ENCODE measurements at regions not wholly inside any gene's neighbourhood (a gene's known extent, or its start where the extent isn't known, plus 50 kb on each side); places are given as distances from the start of the nearest gene placed in this dataset.

- TF ChIP-seq CTCF (IDR thresholded peaks at IDR 0.05; ENCODE audit: low read depth, low read length, poor library complexity, severe bottlenecking) (no peak), EZH2phosphoT487 (IDR thresholded peaks at IDR 0.05; ENCODE audit: borderline replicate concordance, low read length) (no peak)
Observed at GRCh38 chr6:84597238-84597875, 167.0 kb downstream of the TBX18 start.
